Astrocyte (in vitro differentiated cells and primary cell): ENCODE measurements at regions not wholly inside any gene's neighbourhood (a gene's known extent, or its start where the extent isn't known, plus 50 kb on each side); places are given as distances from the start of the nearest gene placed in this dataset.

Source experiments
- DNase-seq: peaks from one replicate; pipeline ENCODE4 v3.0.0-alpha.2; 2010; ENCODE audit warnings: low read depth
- FAIRE-seq: peaks from 2 replicates; lab custom pipeline; 2011; peaks lifted over from hg19 to GRCh38; lab: Jason Lieb, UNC
- H2AFZ ChIP-seq: 2 replicates; pipeline ENCODE4 v1.6.0; 2012; ENCODE audit warnings: low read depth, low read length, inconsistent platforms
- H3K27ac ChIP-seq: 2 replicates; pipeline ENCODE4 v1.5.1; 2011; ENCODE audit warnings: low read depth, low read length, inconsistent platforms
- H3K27me3 ChIP-seq: 2 replicates; pipeline ENCODE4 v1.6.0; 2011; ENCODE audit warnings: low read length, inconsistent platforms; ENCODE audit not compliant: insufficient read depth
- H3K36me3 ChIP-seq: 2 replicates; pipeline ENCODE4 v1.5.1; 2011; ENCODE audit warnings: low read length, inconsistent platforms; ENCODE audit not compliant: insufficient read depth
- H3K4me1 ChIP-seq: 2 replicates; pipeline ENCODE4 v1.5.1; 2011; ENCODE audit warnings: low read length, inconsistent platforms; ENCODE audit not compliant: insufficient read depth
- H3K4me2 ChIP-seq: 2 replicates; pipeline ENCODE4 v1.6.0; 2012; ENCODE audit warnings: low read length, inconsistent platforms
- H3K4me3 ChIP-seq: 2 replicates; pipeline ENCODE4 v1.5.1; 2011; ENCODE audit warnings: low read depth, mild to moderate bottlenecking, low read length, inconsistent platforms; ENCODE audit not compliant: insufficient read depth
- H3K79me2 ChIP-seq: 2 replicates; pipeline ENCODE4 v1.6.0; 2012; ENCODE audit warnings: mild to moderate bottlenecking, low read length, inconsistent platforms; ENCODE audit not compliant: insufficient read depth
- H3K9ac ChIP-seq: 2 replicates; pipeline ENCODE4 v1.6.0; 2012; ENCODE audit warnings: mild to moderate bottlenecking, low read length, inconsistent platforms
- H3K9me3 ChIP-seq: 2 replicates; pipeline ENCODE4 v1.5.1; 2012; ENCODE audit warnings: low read depth, mild to moderate bottlenecking, low read length, inconsistent platforms; ENCODE audit not compliant: insufficient read depth
- H4K20me1 ChIP-seq: 2 replicates; pipeline ENCODE4 v1.6.0; 2012; ENCODE audit warnings: low read length, inconsistent platforms; ENCODE audit not compliant: insufficient read depth
- H3K27ac Mint-ChIP-seq: one replicate; pipeline ENCODE4 v1.8.0; 2021; ENCODE audit warnings: mild to moderate bottlenecking, mixed read lengths; ENCODE audit not compliant: unreplicated experiment
- H3K27me3 Mint-ChIP-seq: one replicate; pipeline ENCODE4 v1.8.0; 2021; ENCODE audit warnings: low read depth, mixed read lengths; ENCODE audit not compliant: unreplicated experiment
- H3K36me3 Mint-ChIP-seq: one replicate; pipeline ENCODE4 v1.8.0; 2021; ENCODE audit warnings: low read depth, mixed read lengths; ENCODE audit not compliant: unreplicated experiment
- H3K4me1 Mint-ChIP-seq: one replicate; pipeline ENCODE4 v1.8.0; 2021; ENCODE audit warnings: low read depth, mixed read lengths; ENCODE audit not compliant: unreplicated experiment
- H3K4me3 Mint-ChIP-seq: one replicate; pipeline ENCODE4 v1.8.0; 2021; ENCODE audit warnings: mild to moderate bottlenecking, moderate library complexity, mixed read lengths; ENCODE audit not compliant: unreplicated experiment
- H3K9me3 Mint-ChIP-seq: one replicate; pipeline ENCODE4 v1.8.0; 2021; ENCODE audit warnings: mild to moderate bottlenecking, mixed read lengths; ENCODE audit not compliant: unreplicated experiment
- CTCF ChIP-seq: IDR thresholded peaks from 2 replicates; pipeline ENCODE4 v1.5.1; 2011; ENCODE audit warnings: low read depth, mild to moderate bottlenecking, inconsistent platforms, low read length, moderate library complexity; ENCODE audit not compliant: insufficient read depth
- EZH2 ChIP-seq: IDR thresholded peaks from 2 replicates; pipeline ENCODE4 v1.6.1; 2012; ENCODE audit warnings: mild to moderate bottlenecking, low read length, inconsistent platforms; ENCODE audit not compliant: insufficient read depth

- H3K4me2 ChIP-seq = no peak overlapping the region
- H2AFZ ChIP-seq = no peak overlapping the region
- Mint-ChIP-seq H3K27ac (no peak overlapping the region), H3K4me3 (no peak overlapping the region), H3K9me3 (peaks cover 3% of the 10 kb centered on the region), H3K4me1 (no peaks in the 10 kb centered on the region), H3K27me3 (peaks cover 32% of the 10 kb centered on the region), H3K36me3 (no peaks in the 10 kb centered on the region)
- H3K27ac ChIP-seq = no peak overlapping the region
- no peaks in the 10 kb centered on the region for H3K27me3 ChIP-seq
- H3K9me3 ChIP-seq = peaks cover 4% of the 10 kb centered on the region
- H3K4me3 ChIP-seq = no peak overlapping the region
- no peak overlapping the region for H3K9ac ChIP-seq
- DNase-seq (no peak), FAIRE-seq (no peak)
- H4K20me1 ChIP-seq = no peaks in the 10 kb centered on the region
- no peak for TF ChIP-seq CTCF
- TF ChIP-seq EZH2 = no peak
- no peaks in the 10 kb centered on the region for H3K4me1 ChIP-seq
- no peaks in the 10 kb centered on the region for H3K79me2 ChIP-seq
- H3K36me3 ChIP-seq = no peaks in the 10 kb centered on the region
These were observed 345.0 kb downstream of the UQCRFS1 start for GRCh38 chr19:28867978-28868377.

GRCh38 chr19:28864577-28865042, 348.3 kb downstream of the UQCRFS1 start:
- H2AFZ ChIP-seq = no peak overlapping the region
- H3K9ac ChIP-seq = no peak overlapping the region
- no peaks in the 10 kb centered on the region for H3K79me2 ChIP-seq
- no peak overlapping the region for H3K4me2 ChIP-seq
- H3K27ac ChIP-seq = no peak overlapping the region
- Mint-ChIP-seq H3K36me3 (no peaks in the 10 kb centered on the region), H3K4me3 (no peak overlapping the region), H3K4me1 (peaks cover 6% of the 10 kb centered on the region), H3K27me3 (peaks cover 25% of the 10 kb centered on the region), H3K27ac (no peak overlapping the region), H3K9me3 (no peaks in the 10 kb centered on the region)
- no peaks in the 10 kb centered on the region for H3K27me3 ChIP-seq
- no peaks in the 10 kb centered on the region for H3K36me3 ChIP-seq
- no peaks in the 10 kb centered on the region for H4K20me1 ChIP-seq
- H3K4me3 ChIP-seq = no peak overlapping the region
- DNase-seq (no peak), FAIRE-seq (no peak)
- TF ChIP-seq EZH2 (no peak), CTCF (no peak)
- no peaks in the 10 kb centered on the region for H3K4me1 ChIP-seq
- H3K9me3 ChIP-seq = peaks cover 5% of the 10 kb centered on the region

GRCh38 chr19:28864024-28864503, 348.9 kb downstream of the UQCRFS1 start:
- FAIRE-seq = no peak
- TF ChIP-seq CTCF (no peak), EZH2 (no peak)
- no peak overlapping the region for H2AFZ ChIP-seq
- no peak overlapping the region for H3K4me3 ChIP-seq
- H3K27ac ChIP-seq = no peak overlapping the region
- H3K9ac ChIP-seq = no peak overlapping the region
- no peaks in the 10 kb centered on the region for H3K36me3 Mint-ChIP-seq
- no peaks in the 10 kb centered on the region for H4K20me1 ChIP-seq
- peaks cover 5% of the 10 kb centered on the region for H3K9me3 ChIP-seq
- H3K9me3 Mint-ChIP-seq = no peaks in the 10 kb centered on the region
- no peaks in the 10 kb centered on the region for H3K79me2 ChIP-seq
- no peak overlapping the region for H3K27ac Mint-ChIP-seq
- DNase-seq = no peak
- peaks cover 25% of the 10 kb centered on the region for H3K27me3 Mint-ChIP-seq
- no peaks in the 10 kb centered on the region for H3K27me3 ChIP-seq
- H3K4me2 ChIP-seq = no peak overlapping the region
- H3K4me1 Mint-ChIP-seq = peaks cover 10% of the 10 kb centered on the region
- H3K4me1 ChIP-seq = no peaks in the 10 kb centered on the region
- H3K4me3 Mint-ChIP-seq = no peak overlapping the region
- no peaks in the 10 kb centered on the region for H3K36me3 ChIP-seq
